ENCODE measurements at regions not wholly inside any gene's neighbourhood (a gene's known extent, or its start where the extent isn't known, plus 50 kb on each side); places are given as distances from the start of the nearest gene placed in this dataset.

DNA sequence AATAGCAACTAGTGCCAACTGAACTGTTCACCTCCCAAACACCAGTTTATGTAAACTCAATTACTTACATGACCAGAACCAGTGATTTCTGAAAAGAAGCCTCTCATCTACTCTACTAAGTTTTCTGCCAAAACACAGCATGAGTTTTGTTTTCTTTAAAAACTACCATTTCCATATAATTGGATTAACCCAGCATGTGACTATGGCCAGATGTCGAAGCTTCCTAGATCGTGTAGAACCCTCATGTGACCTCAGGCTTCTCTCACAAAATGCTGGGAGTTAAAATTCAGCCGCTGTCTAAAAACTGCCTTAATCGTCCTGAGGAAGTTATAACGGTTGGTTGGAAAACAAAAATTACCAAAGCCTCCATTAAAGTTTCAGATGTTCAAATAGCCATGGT, 303.5 kb downstream of the IRX1 start:
- H3K36me3 ChIP-seq (ENCODE audit: low read depth), result no peaks in the 10 kb centered on the region
- peaks cover 3% of the 10 kb centered on the region for H3K9me3 ChIP-seq (ENCODE audit: severe bottlenecking)
- no peak for DNase-seq (ENCODE audit: low spot score)
- no peak for ATAC-seq (ENCODE audit: low read depth)
- H3K27ac ChIP-seq (ENCODE audit: poor library complexity, severe bottlenecking), result no peak overlapping the region
- TF ChIP-seq, protein P1, sequence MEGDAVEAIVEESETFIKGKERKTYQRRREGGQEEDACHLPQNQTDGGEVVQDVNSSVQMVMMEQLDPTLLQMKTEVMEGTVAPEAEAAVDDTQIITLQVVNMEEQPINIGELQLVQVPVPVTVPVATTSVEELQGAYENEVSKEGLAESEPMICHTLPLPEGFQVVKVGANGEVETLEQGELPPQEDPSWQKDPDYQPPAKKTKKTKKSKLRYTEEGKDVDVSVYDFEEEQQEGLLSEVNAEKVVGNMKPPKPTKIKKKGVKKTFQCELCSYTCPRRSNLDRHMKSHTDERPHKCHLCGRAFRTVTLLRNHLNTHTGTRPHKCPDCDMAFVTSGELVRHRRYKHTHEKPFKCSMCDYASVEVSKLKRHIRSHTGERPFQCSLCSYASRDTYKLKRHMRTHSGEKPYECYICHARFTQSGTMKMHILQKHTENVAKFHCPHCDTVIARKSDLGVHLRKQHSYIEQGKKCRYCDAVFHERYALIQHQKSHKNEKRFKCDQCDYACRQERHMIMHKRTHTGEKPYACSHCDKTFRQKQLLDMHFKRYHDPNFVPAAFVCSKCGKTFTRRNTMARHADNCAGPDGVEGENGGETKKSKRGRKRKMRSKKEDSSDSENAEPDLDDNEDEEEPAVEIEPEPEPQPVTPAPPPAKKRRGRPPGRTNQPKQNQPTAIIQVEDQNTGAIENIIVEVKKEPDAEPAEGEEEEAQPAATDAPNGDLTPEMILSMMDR (IDR thresholded peaks at IDR 0.05; ENCODE audit: poor library complexity, severe bottlenecking), result no peak
- H3K27me3 ChIP-seq (ENCODE audit: insufficient read depth, poor library complexity, severe bottlenecking), result no peaks in the 10 kb centered on the region
- H3K4me3 ChIP-seq (ENCODE audit: severe bottlenecking), result no peak overlapping the region
- H3K4me1 ChIP-seq (ENCODE audit: insufficient read depth, poor library complexity, severe bottlenecking), result no peaks in the 10 kb centered on the region

DNA sequence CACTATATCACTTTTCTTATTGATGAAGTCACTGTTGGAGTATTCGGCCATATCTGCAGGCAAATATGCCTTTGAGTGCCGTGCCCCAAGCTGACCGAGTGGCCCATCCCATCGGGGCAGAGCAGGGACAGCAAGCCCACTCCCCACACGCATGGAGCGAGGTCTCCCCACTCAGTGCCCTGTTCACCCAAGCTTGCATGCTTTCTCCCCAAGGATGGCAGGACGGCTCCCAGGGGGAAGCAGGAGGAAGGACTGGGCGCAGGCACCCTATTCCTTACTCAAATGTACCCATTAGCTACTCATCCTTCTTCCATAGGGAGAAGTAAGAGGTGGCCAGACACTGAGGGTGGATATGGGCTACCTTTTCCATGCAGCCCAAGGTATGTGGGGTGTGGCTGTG, 309.0 kb downstream of the IRX1 start:
- TF ChIP-seq, protein P1 (IDR thresholded peaks at IDR 0.05; ENCODE audit: poor library complexity, severe bottlenecking), result no peak

DNA sequence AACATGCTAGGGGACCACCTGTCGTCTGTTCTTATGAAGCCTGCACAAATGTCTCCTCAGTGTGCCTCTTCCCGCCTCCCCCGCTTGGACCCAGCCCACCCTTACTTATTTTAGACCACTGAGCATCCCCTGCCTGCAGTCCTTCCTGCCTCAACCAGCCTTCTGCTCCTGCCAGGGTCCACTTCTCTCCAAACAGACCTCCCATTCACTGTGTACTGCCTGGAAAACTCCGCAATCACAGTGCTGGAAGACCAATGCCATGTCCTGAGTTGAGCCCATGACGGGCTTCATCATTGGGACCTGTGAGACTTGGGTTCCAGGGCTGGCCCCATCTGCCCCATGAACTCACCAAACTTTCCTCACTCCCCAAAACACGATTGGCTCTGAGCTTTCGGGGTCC, 309.4 kb downstream of the IRX1 start:
- no peak overlapping the region for H3K4me3 ChIP-seq (ENCODE audit: severe bottlenecking)
- ATAC-seq (ENCODE audit: low read depth) (no peak), DNase-seq (ENCODE audit: low spot score) (no peak)
- TF ChIP-seq, protein P1 (IDR thresholded peaks at IDR 0.05; ENCODE audit: poor library complexity, severe bottlenecking), result no peak
- no peak overlapping the region for H3K27ac ChIP-seq (ENCODE audit: poor library complexity, severe bottlenecking)
- no peaks in the 10 kb centered on the region for H3K4me1 ChIP-seq (ENCODE audit: insufficient read depth, poor library complexity, severe bottlenecking)
- no peaks in the 10 kb centered on the region for H3K27me3 ChIP-seq (ENCODE audit: insufficient read depth, poor library complexity, severe bottlenecking)
- peaks cover 3% of the 10 kb centered on the region for H3K9me3 ChIP-seq (ENCODE audit: severe bottlenecking)
- no peaks in the 10 kb centered on the region for H3K36me3 ChIP-seq (ENCODE audit: low read depth)

More for the DNA sequence above, 309.0 kb downstream of the IRX1 start:
- DNase-seq (ENCODE audit: low spot score) (no peak), ATAC-seq (ENCODE audit: low read depth) (no peak)
- Histone ChIP-seq H3K27ac (ENCODE audit: poor library complexity, severe bottlenecking) (no peak overlapping the region), H3K4me3 (ENCODE audit: severe bottlenecking) (no peak overlapping the region), H3K4me1 (ENCODE audit: insufficient read depth, poor library complexity, severe bottlenecking) (no peaks in the 10 kb centered on the region), H3K36me3 (ENCODE audit: low read depth) (no peaks in the 10 kb centered on the region), H3K27me3 (ENCODE audit: insufficient read depth, poor library complexity, severe bottlenecking) (no peaks in the 10 kb centered on the region), H3K9me3 (ENCODE audit: severe bottlenecking) (peaks cover 3% of the 10 kb centered on the region)

DNA sequence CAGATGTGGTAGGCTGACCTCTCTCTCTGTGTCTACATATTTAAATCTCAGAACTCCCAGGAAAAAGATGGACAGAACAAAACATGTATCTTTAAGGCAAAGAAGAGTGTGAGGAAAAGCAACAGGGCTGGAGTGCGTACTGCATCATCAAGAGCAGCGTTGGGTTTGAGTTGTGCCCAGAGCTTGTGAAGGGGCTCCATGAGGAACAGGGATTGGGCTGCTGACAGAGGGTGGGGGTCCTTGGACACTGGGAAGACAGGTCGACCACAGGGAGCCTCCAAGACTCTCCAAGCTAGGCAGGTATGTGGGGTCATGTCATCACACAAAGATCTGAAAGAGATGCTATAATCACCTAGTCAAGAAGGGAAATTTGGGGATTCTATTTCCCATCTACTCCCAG, 309.9 kb downstream of the IRX1 start:
- Histone ChIP-seq H3K4me3 (ENCODE audit: severe bottlenecking) (no peak overlapping the region), H3K27ac (ENCODE audit: poor library complexity, severe bottlenecking) (no peak overlapping the region), H3K9me3 (ENCODE audit: severe bottlenecking) (peaks cover 3% of the 10 kb centered on the region), H3K36me3 (ENCODE audit: low read depth) (no peaks in the 10 kb centered on the region), H3K4me1 (ENCODE audit: insufficient read depth, poor library complexity, severe bottlenecking) (no peaks in the 10 kb centered on the region), H3K27me3 (ENCODE audit: insufficient read depth, poor library complexity, severe bottlenecking) (no peaks in the 10 kb centered on the region)
- TF ChIP-seq, protein P1 (IDR thresholded peaks at IDR 0.05; ENCODE audit: poor library complexity, severe bottlenecking), result no peak
- no peak for DNase-seq (ENCODE audit: low spot score)
- no peak for ATAC-seq (ENCODE audit: low read depth)

- no peak for DNase-seq (ENCODE audit: low spot score)
- no peak for ATAC-seq (ENCODE audit: low read depth)
- H3K4me3 ChIP-seq (ENCODE audit: severe bottlenecking), result no peak overlapping the region
These were observed 315.5 kb downstream of the IRX1 start for GRCh38 chr5:3911111-3911510.

More at GRCh38 chr5:3911111-3911510, 315.5 kb downstream of the IRX1 start:
- no peaks in the 10 kb centered on the region for H3K27me3 ChIP-seq (ENCODE audit: insufficient read depth, poor library complexity, severe bottlenecking)
- H3K27ac ChIP-seq (ENCODE audit: poor library complexity, severe bottlenecking), result no peak overlapping the region
- TF ChIP-seq, protein P1 (IDR thresholded peaks at IDR 0.05; ENCODE audit: poor library complexity, severe bottlenecking), result no peak
- no peaks in the 10 kb centered on the region for H3K4me1 ChIP-seq (ENCODE audit: insufficient read depth, poor library complexity, severe bottlenecking)
- H3K36me3 ChIP-seq (ENCODE audit: low read depth), result no peaks in the 10 kb centered on the region
- H3K9me3 ChIP-seq (ENCODE audit: severe bottlenecking), result peaks cover 2% of the 10 kb centered on the region
